B cell (primary cell): ENCODE measurements at regions not wholly inside any gene's neighbourhood (a gene's known extent, or its start where the extent isn't known, plus 50 kb on each side); places are given as distances from the start of the nearest gene placed in this dataset.

ENCODE experiments used
- ATAC-seq: fragments of 200-7000 bp; cut with Tn5 transposase; one replicate; pipeline ENCODE4 v1.10.0; 2021; ENCODE audit warnings: low read depth, mild to moderate bottlenecking, moderate number of reproducible peaks, moderate library complexity
- CTCF ChIA-PET: fragments of 350-600 bp; sonication (Branson Sonifier 250); formaldehyde crosslinking; loops from one replicate; lab custom pipeline; 2021; ENCODE audit warnings: antibody characterized with exemption, inconsistent platforms; lab: Charles Lee
- POLR2A ChIA-PET: fragments of 350-600 bp; sonication (Branson Sonifier 250); formaldehyde crosslinking; loops from one replicate; lab custom pipeline; 2021; ENCODE audit warnings: antibody characterized with exemption; lab: Charles Lee
- DNase-seq: peaks from one replicate; pipeline ENCODE4 v3.0.0; 2013
- H2AFZ ChIP-seq: 2 replicates; pipeline ENCODE4 v1.6.1; 2012; ENCODE audit warnings: mild to moderate bottlenecking, low read depth, low read length; ENCODE audit not compliant: insufficient read depth, poor library complexity, severe bottlenecking
- H3K27ac ChIP-seq, 2 donors: 1 replicate in 1 of 2; 2 replicates in 1 of 2; pipeline ENCODE4 v1.5.1; 2012 to 2013; ENCODE audit warnings: low read length in 2 of 2, mild to moderate bottlenecking in 2 of 2, moderate library complexity in 1 of 2
- H3K27me3 ChIP-seq, 4 experiments: fragments of 200-600 bp in 1 of 4; sonication (generic) in 1 of 4; replicated peaks in 1 of 4; 1 replicate in 2 of 4; 2 replicates in 2 of 4; pipeline versions ENCODE4 v1.6.1 to v1.7.0; 2013 to 2016; ENCODE audit warnings: low read length in 3 of 4, mild to moderate bottlenecking in 2 of 4, mixed read lengths in 1 of 4, moderate library complexity in 1 of 4; ENCODE audit not compliant: insufficient read depth in 4 of 4, control insufficient read depth in 3 of 4; ENCODE audit errors: control extremely low read depth in 1 of 4
- H3K36me3 ChIP-seq, 2 experiments: replicated peaks in 1 of 2; 1 replicate in 1 of 2; 2 replicates in 1 of 2; pipeline versions ENCODE4 v1.6.1 to v1.7.1; 2013; ENCODE audit warnings: low read length in 1 of 2; ENCODE audit not compliant: insufficient read depth in 2 of 2, control insufficient read depth in 1 of 2; ENCODE audit errors: control extremely low read depth in 1 of 2, extremely low read depth in 1 of 2
- H3K4me1 ChIP-seq, 2 donors: fragments of 200-600 bp in 1 of 2; sonication (generic) in 1 of 2; 1 replicate in 1 of 2; 2 replicates in 1 of 2; pipeline versions ENCODE4 v1.5.1 to v1.6.1; 2013 to 2017; ENCODE audit warnings: low read length in 2 of 2; ENCODE audit not compliant: control insufficient read depth in 2 of 2, insufficient read depth in 2 of 2
- H3K4me2 ChIP-seq: replicated peaks from 2 replicates; pipeline ENCODE3; 2012; ENCODE audit warnings: mild to moderate bottlenecking, low read depth, low read length; ENCODE audit not compliant: poor library complexity, severe bottlenecking
- H3K4me3 ChIP-seq, 5 experiments: fragments of 200-600 bp in 1 of 5; sonication (generic) in 1 of 5; 1 replicate in 3 of 5; 2 replicates in 2 of 5; pipeline versions ENCODE4 v1.5.1 to v1.7.0; 2011 to 2016; ENCODE audit warnings: low read length in 4 of 5, mild to moderate bottlenecking in 4 of 5, low read depth in 2 of 5, control low read depth in 1 of 5, moderate library complexity in 1 of 5; ENCODE audit not compliant: insufficient read depth in 1 of 5; ENCODE audit errors: control extremely low read depth in 1 of 5, extremely low read depth in 1 of 5
- H3K79me2 ChIP-seq: fragments of 200-600 bp; sonication (generic); one replicate; pipeline ENCODE4 v1.6.0; 2016; ENCODE audit warnings: low read length; ENCODE audit not compliant: control insufficient read depth, insufficient read depth
- H3K9ac ChIP-seq: fragments of 200-600 bp; sonication (generic); 2 replicates; pipeline ENCODE4 v1.6.1; 2017; ENCODE audit warnings: mild to moderate bottlenecking, low read length, moderate library complexity
- H3K9me3 ChIP-seq, 3 donors: one replicate each; pipeline versions ENCODE4 v1.6.1 to v1.7.1; 2013; ENCODE audit warnings: low read length in 2 of 3; ENCODE audit not compliant: control insufficient read depth in 2 of 3, insufficient read depth in 1 of 3; ENCODE audit errors: control extremely low read depth in 1 of 3
- H4K20me1 ChIP-seq: 2 replicates; pipeline ENCODE4 v1.6.0; 2012; ENCODE audit warnings: mild to moderate bottlenecking, low read length; ENCODE audit not compliant: insufficient read depth, control insufficient read depth, poor library complexity, severe bottlenecking
- H3K27ac Mint-ChIP-seq: one replicate; pipeline ENCODE4 v1.8.0; 2021; ENCODE audit warnings: mixed read lengths
- H3K27me3 Mint-ChIP-seq: one replicate; pipeline ENCODE4 v1.8.0; 2021; ENCODE audit warnings: mixed read lengths
- H3K4me1 Mint-ChIP-seq: one replicate; pipeline ENCODE4 v1.8.0; 2021; ENCODE audit warnings: mixed read lengths
- H3K4me3 Mint-ChIP-seq: one replicate; pipeline ENCODE4 v1.8.0; 2021; ENCODE audit warnings: mixed read lengths
- H3K9me3 Mint-ChIP-seq: one replicate; pipeline ENCODE4 v1.8.0; 2022; ENCODE audit warnings: mixed read lengths; ENCODE audit not compliant: insufficient read depth
- CTCF ChIP-seq: fragments of 200-600 bp; IDR thresholded peaks from one replicate; pipeline ENCODE4 v1.8.0; 2022; ENCODE audit warnings: antibody characterized with exemption, mild to moderate bottlenecking
- EZH2 ChIP-seq: IDR thresholded peaks from 2 replicates; pipeline ENCODE4 v1.6.1; 2012; ENCODE audit warnings: borderline replicate concordance, low read depth, mild to moderate bottlenecking, moderate library complexity, low read length; ENCODE audit not compliant: insufficient read depth, poor library complexity, severe bottlenecking
- WGBS: methylation state at CpG from one replicate; pipeline ENCODE4 v1.1.5; 2013; ENCODE audit warnings: missing lambda C conversion rate; ENCODE audit not compliant: insufficient coverage; 5-methylcytosine and 5-hydroxymethylcytosine counted together
- intact Hi-C: fragments of 100-400 bp; cut with micrococcal nuclease; formaldehyde crosslinking; loops from one replicate; pipeline ENCODE4 v1.10.0; 2022

DNA sequence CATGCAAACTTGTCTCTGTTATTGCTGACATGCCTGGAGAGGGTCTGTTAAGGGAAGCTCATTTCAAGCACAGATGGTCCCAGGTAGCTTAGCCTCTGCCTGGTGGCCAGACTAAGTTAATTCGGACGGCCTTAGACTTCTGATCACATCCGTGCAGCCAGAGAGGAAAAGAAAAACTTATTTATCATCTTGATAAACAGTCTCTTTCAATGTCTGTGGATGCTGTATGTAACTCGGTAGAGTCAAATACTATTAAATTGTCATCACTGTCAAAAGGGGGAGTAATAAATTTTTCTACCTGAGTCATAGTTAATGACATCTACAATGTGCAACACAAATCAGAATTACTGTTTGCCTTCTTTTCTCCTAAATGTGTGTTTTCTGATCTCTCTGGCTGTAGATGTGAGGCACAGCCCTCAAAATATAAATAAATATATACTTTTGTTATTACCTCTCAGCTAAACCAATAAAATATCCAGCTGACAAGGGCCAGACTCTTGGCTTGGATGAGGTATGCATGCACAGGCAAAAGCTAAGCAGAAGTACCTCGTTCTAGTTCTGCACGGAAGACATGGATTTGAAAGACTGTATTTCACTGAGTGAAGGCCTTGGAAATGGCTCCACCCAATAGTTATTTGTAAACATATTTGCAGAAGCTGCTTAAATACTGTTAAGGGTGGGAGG, 530.0 kb downstream of the TAFA4 start:
- H3K27me3 Mint-ChIP-seq = no peaks in the 10 kb centered on the region

DNA sequence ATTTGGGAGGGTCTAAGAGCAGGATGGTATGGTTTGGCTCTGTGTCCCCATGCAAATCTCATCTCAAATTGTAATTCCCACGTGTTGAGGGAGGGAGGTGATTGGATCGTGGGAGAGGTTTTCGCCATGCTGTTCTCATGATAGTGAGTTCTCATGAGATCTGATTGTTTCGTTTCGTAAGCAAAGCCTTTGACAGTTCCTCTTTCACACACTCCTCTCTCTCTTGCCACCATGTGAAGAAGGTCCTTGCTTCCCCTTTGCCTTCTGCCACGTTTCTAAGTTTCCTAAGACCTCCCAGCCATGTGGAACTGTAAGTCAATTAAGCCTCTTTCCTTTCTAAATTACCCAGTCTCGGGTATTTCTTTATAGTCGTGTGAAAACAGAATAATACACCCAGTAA, 553.7 kb downstream of the TAFA4 start:
- Histone ChIP-seq H3K4me2 (no peak overlapping the region), H3K27ac (no peak overlapping the region), H3K9ac (no peak overlapping the region), H3K79me2 (no peaks in the 10 kb centered on the region), H3K4me1 (no peaks in the 10 kb centered on the region), H2AFZ (no peak overlapping the region), H3K9me3 (peaks cover 1 to 6% (median 3%) of the 10 kb centered on the region in 3 donors), H3K4me3 (no peak overlapping the region), H3K36me3 (no peaks in the 10 kb centered on the region), H4K20me1 (no peaks in the 10 kb centered on the region), H3K27me3 (no peaks in the 10 kb centered on the region)
- intact Hi-C loops = no loop called here
- ATAC-seq = no peak
- H3K27me3 Mint-ChIP-seq = no peaks in the 10 kb centered on the region
- CTCF ChIA-PET = no interaction called here
- TF ChIP-seq EZH2 (no peak), CTCF (no peak)
- H3K27ac Mint-ChIP-seq = no peak overlapping the region
- DNase-seq = no peak
- POLR2A ChIA-PET = no interaction called here
- 0% methylated on average over 1 of the region's 8 CpGs for WGBS
- peaks cover 20% of the 10 kb centered on the region for H3K9me3 Mint-ChIP-seq
- no peak overlapping the region for H3K4me3 Mint-ChIP-seq
- H3K4me1 Mint-ChIP-seq = no peaks in the 10 kb centered on the region

More for the DNA sequence above, 530.0 kb downstream of the TAFA4 start:
- Histone ChIP-seq H3K27ac (no peak overlapping the region), H3K4me3 (no peak overlapping the region), H3K9me3 (peaks cover 0 to 1% (median 0%) of the 10 kb centered on the region in 3 donors), H3K4me1 (no peaks in the 10 kb centered on the region), H3K9ac (no peak overlapping the region), H2AFZ (no peak overlapping the region), H3K36me3 (no peaks in the 10 kb centered on the region), H3K27me3 (no peaks in the 10 kb centered on the region), H3K4me2 (no peak overlapping the region), H4K20me1 (no peaks in the 10 kb centered on the region), H3K79me2 (no peaks in the 10 kb centered on the region)
- Mint-ChIP-seq H3K4me1 (no peaks in the 10 kb centered on the region), H3K4me3 (no peak overlapping the region), H3K27ac (no peak overlapping the region), H3K9me3 (peaks cover 3% of the 10 kb centered on the region)
- POLR2A ChIA-PET = no interaction called here
- 100% methylated on average over 1 of the region's 6 CpGs for WGBS
- DNase-seq (no peak), ATAC-seq (no peak)
- CTCF ChIA-PET = no interaction called here
- intact Hi-C loops = no loop called here
- TF ChIP-seq EZH2 (no peak), CTCF (no peak)
